ENCODE measurements at regions not wholly inside any gene's neighbourhood (a gene's known extent, or its start where the extent isn't known, plus 50 kb on each side); places are given as distances from the start of the nearest gene placed in this dataset.

GRCh38 chr14:38350102-38350501 lies 94.2 kb upstream of the CLEC14A start:
- Histone ChIP-seq H3K9me3 (replicated peaks in 1 of 2; ENCODE audit: control insufficient read depth in 1 of 2, insufficient read depth in 1 of 2, low read length in 2 of 2) (peaks cover 0 to 3% of the 10 kb centered on the region in 2 donors), H2AFZ (ENCODE audit: insufficient read depth, low read depth, low read length, poor library complexity, severe bottlenecking) (no peak overlapping the region), H3K4me3 (replicated peaks in 1 of 3; ENCODE audit: low read depth in 2 of 3, low read length in 3 of 3) (no peak overlapping the region), H3K27me3 (ENCODE audit: control insufficient read depth in 2 of 2, insufficient read depth in 2 of 2, low read length in 2 of 2) (no peaks in the 10 kb centered on the region), H3K4me2 (replicated peaks; ENCODE audit: extremely low read depth, low read length, poor library complexity, severe bottlenecking) (no peak overlapping the region), H3K27ac (ENCODE audit: low read depth in 1 of 2, low read length in 2 of 2) (no peak overlapping the region), H3K4me1 (ENCODE audit: control insufficient read depth in 1 of 2, insufficient read depth in 2 of 2, low read length in 2 of 2) (no peaks in the 10 kb centered on the region), H4K20me1 (ENCODE audit: insufficient read depth, low read length) (no peaks in the 10 kb centered on the region), H3K36me3 (replicated peaks in 1 of 2; ENCODE audit: control insufficient read depth in 1 of 2, insufficient read depth in 2 of 2, low read length in 2 of 2) (no peaks in the 10 kb centered on the region), H3K79me2 (ENCODE audit: insufficient read depth, low read length) (no peaks in the 10 kb centered on the region), H3K9ac (ENCODE audit: insufficient read depth, low read length, poor library complexity, severe bottlenecking) (no peak overlapping the region)
- Mint-ChIP-seq H3K9me3 (peaks cover 0 to 10% (median under 1%) of the 10 kb centered on the region in 7 donors), H3K27me3 (ENCODE audit: low read depth in 3 of 3) (no peaks in the 10 kb centered on the region), H3K27ac (no peak overlapping the region), H3K4me3 (no peak overlapping the region), H3K36me3 (no peaks in the 10 kb centered on the region), H3K4me1 (no peaks in the 10 kb centered on the region)
- intact Hi-C loops (cut with micrococcal nuclease): no loop called here
- TF ChIP-seq CTCF (IDR thresholded peaks at IDR 0.05): no peak
- 20% methylated on average over 1 of the region's 1 CpG for WGBS (ENCODE audit: insufficient coverage)
- no peak for DNase-seq

GRCh38 chr14:38342803-38343202 lies 86.9 kb upstream of the CLEC14A start:
- no peak overlapping the region for H3K27ac ChIP-seq (ENCODE audit: low read depth in 1 of 2, low read length in 2 of 2)
- H3K9me3 Mint-ChIP-seq: peaks cover 0 to 14% (median 3%) of the 10 kb centered on the region in 7 donors

More at GRCh38 chr14:38342803-38343202, 86.9 kb upstream of the CLEC14A start:
- no peaks in the 10 kb centered on the region for H3K27me3 ChIP-seq (ENCODE audit: control insufficient read depth in 2 of 2, insufficient read depth in 2 of 2, low read length in 2 of 2)
- Mint-ChIP-seq H3K4me1 (no peaks in the 10 kb centered on the region), H3K36me3 (no peaks in the 10 kb centered on the region), H3K27ac (no peak overlapping the region), H3K27me3 (ENCODE audit: low read depth in 3 of 3) (no peaks in the 10 kb centered on the region), H3K4me3 (no peak overlapping the region)
- peaks cover 0 to 16% of the 10 kb centered on the region in 2 donors for H3K9me3 ChIP-seq (replicated peaks in 1 of 2; ENCODE audit: control insufficient read depth in 1 of 2, insufficient read depth in 1 of 2, low read length in 2 of 2)
- no peak overlapping the region for H3K4me2 ChIP-seq (replicated peaks; ENCODE audit: extremely low read depth, low read length, poor library complexity, severe bottlenecking)
- H3K36me3 ChIP-seq (replicated peaks in 1 of 2; ENCODE audit: control insufficient read depth in 1 of 2, insufficient read depth in 2 of 2, low read length in 2 of 2): no peaks in the 10 kb centered on the region
- intact Hi-C loops (cut with micrococcal nuclease): no loop called here
- H2AFZ ChIP-seq (ENCODE audit: insufficient read depth, low read depth, low read length, poor library complexity, severe bottlenecking): no peak overlapping the region
- no peaks in the 10 kb centered on the region for H3K4me1 ChIP-seq (ENCODE audit: control insufficient read depth in 1 of 2, insufficient read depth in 2 of 2, low read length in 2 of 2)
- no peak overlapping the region for H3K4me3 ChIP-seq (replicated peaks in 1 of 3; ENCODE audit: low read depth in 2 of 3, low read length in 3 of 3)
- no peak overlapping the region for H3K9ac ChIP-seq (ENCODE audit: insufficient read depth, low read length, poor library complexity, severe bottlenecking)
- TF ChIP-seq CTCF (IDR thresholded peaks at IDR 0.05): no peak
- H4K20me1 ChIP-seq (ENCODE audit: insufficient read depth, low read length): no peaks in the 10 kb centered on the region
- no peaks in the 10 kb centered on the region for H3K79me2 ChIP-seq (ENCODE audit: insufficient read depth, low read length)
- no peak for DNase-seq
